OCI-LY7 (cell line): ENCODE measurements at regions not wholly inside any gene's neighbourhood (a gene's known extent, or its start where the extent isn't known, plus 50 kb on each side); places are given as distances from the start of the nearest gene placed in this dataset.

Source experiments
- BruUV-seq: library from RNA; stranded (reverse); fragments of 400-500 nt; replicated peaks from 2 replicates; lab custom pipeline; 2021; lab: Mats Ljungman, UMichigan
- CTCF ChIA-PET: fragments of 300-600 bp; sonication (Branson Sonifier 250); formaldehyde crosslinking; loops from one replicate; lab custom pipeline; 2022; ENCODE audit warnings: antibody characterized with exemption; ENCODE audit not compliant: unreplicated experiment; lab: Charles Lee
- POLR2A ChIA-PET: fragments of 300-600 bp; sonication (Branson Sonifier 250); formaldehyde crosslinking; loops from one replicate; lab custom pipeline; 2022; ENCODE audit warnings: antibody characterized with exemption; lab: Charles Lee
- DNase-seq: peaks from one replicate; pipeline ENCODE4 v3.0.0-alpha.2; 2015; ENCODE audit warnings: low spot score
- H2AFZ ChIP-seq: fragments of 200-600 bp; sonication (generic), shearing (Covaris generic); 2 replicates; pipeline ENCODE4 v1.6.1; 2014; ENCODE audit warnings: mild to moderate bottlenecking, antibody characterized with exemption, low read length, moderate library complexity
- H3K27ac ChIP-seq: fragments of 200-600 bp; sonication (generic); 2 replicates; pipeline ENCODE4 v1.5.1; 2014; ENCODE audit warnings: mixed run types, low read depth, mild to moderate bottlenecking, moderate library complexity, low read length, inconsistent platforms; ENCODE audit not compliant: poor library complexity, severe bottlenecking
- H3K36me3 ChIP-seq: fragments of 200-600 bp; sonication (generic); 2 replicates; pipeline ENCODE4 v1.6.1; 2014; ENCODE audit warnings: mild to moderate bottlenecking, antibody characterized with exemption, low read length, moderate library complexity, mixed read lengths; ENCODE audit not compliant: insufficient read depth
- H3K4me1 ChIP-seq: fragments of 200-600 bp; sonication (generic); 2 replicates; pipeline ENCODE4 v1.5.1; 2014; ENCODE audit warnings: mild to moderate bottlenecking, low read length; ENCODE audit not compliant: insufficient read depth, poor library complexity, severe bottlenecking
- H3K4me2 ChIP-seq: fragments of 200-600 bp; sonication (generic); 2 replicates; pipeline ENCODE4 v1.6.1; 2014; ENCODE audit warnings: mild to moderate bottlenecking, low read length
- H3K4me3 ChIP-seq: fragments of 200-600 bp; sonication (generic); 2 replicates; pipeline ENCODE4 v1.5.1; 2014; ENCODE audit warnings: mild to moderate bottlenecking, low read depth, low read length; ENCODE audit not compliant: poor library complexity, severe bottlenecking
- H3K79me2 ChIP-seq: fragments of 200-600 bp; sonication (generic); 2 replicates; pipeline ENCODE4 v1.6.1; 2016; ENCODE audit warnings: low read depth, mild to moderate bottlenecking, low read length, moderate library complexity, mixed read lengths; ENCODE audit not compliant: insufficient read depth
- H3K9me2 ChIP-seq: fragments of 200-600 bp; sonication (generic); 2 replicates; pipeline ENCODE4 v1.6.1; 2016; ENCODE audit warnings: mild to moderate bottlenecking, low read length, mixed read lengths; ENCODE audit not compliant: insufficient read depth
- H3K9me3 ChIP-seq: fragments of 200-600 bp; sonication (generic); 2 replicates; pipeline ENCODE4 v1.6.1; 2014; ENCODE audit warnings: mild to moderate bottlenecking, mixed run types, low read length, mixed read lengths
- H4K20me1 ChIP-seq: fragments of 200-600 bp; sonication (generic); 2 replicates; pipeline ENCODE4 v1.6.1; 2014; ENCODE audit warnings: mild to moderate bottlenecking, antibody characterized with exemption, low read length, moderate library complexity, mixed read lengths; ENCODE audit not compliant: insufficient read depth
- CTCF ChIP-seq: fragments of 200-600 bp; sonication (generic); conservative IDR thresholded peaks from 2 replicates; pipeline ENCODE4 v1.5.1; 2014; ENCODE audit warnings: mild to moderate bottlenecking, antibody characterized with exemption, low read length, moderate library complexity, mixed read lengths
- EZH2phosphoT487 ChIP-seq: fragments of 200-600 bp; sonication (generic); IDR thresholded peaks from 2 replicates; pipeline ENCODE4 v1.6.1; 2018; ENCODE audit warnings: low read depth, borderline replicate concordance, mild to moderate bottlenecking, mixed run types, antibody characterized with exemption, low read length, moderate library complexity, mixed read lengths
- intact Hi-C: fragments of 100-400 bp; cut with micrococcal nuclease; formaldehyde crosslinking; loops from one replicate; pipeline ENCODE4 v1.10.0; 2022; ENCODE audit not compliant: unreplicated experiment

GRCh38 chr3:164230385-164231094 is 847.8 kb downstream of the SI start:
- no peaks in the 10 kb centered on the region for H3K79me2 ChIP-seq
- H3K27ac ChIP-seq = no peak overlapping the region
- no peak overlapping the region for H3K4me3 ChIP-seq
- ChIA-PET POLR2A (no interaction called here), CTCF (no interaction called here)
- H3K36me3 ChIP-seq = no peaks in the 10 kb centered on the region
- no peaks in the 10 kb centered on the region for H3K9me3 ChIP-seq
- DNase-seq = no peak
- no peaks in the 10 kb centered on the region for H4K20me1 ChIP-seq
- intact Hi-C loops = no loop called here
- H3K4me2 ChIP-seq = no peak overlapping the region
- no peaks in the 10 kb centered on the region for H3K9me2 ChIP-seq
- no TSS peak for BruUV-seq
- no peaks in the 10 kb centered on the region for H3K4me1 ChIP-seq
- H2AFZ ChIP-seq = no peak overlapping the region
- TF ChIP-seq CTCF (no peak), EZH2phosphoT487 (no peak)

- Histone ChIP-seq H2AFZ (no peak overlapping the region), H4K20me1 (no peaks in the 10 kb centered on the region), H3K9me2 (no peaks in the 10 kb centered on the region), H3K4me1 (no peaks in the 10 kb centered on the region), H3K79me2 (no peaks in the 10 kb centered on the region), H3K4me3 (no peak overlapping the region), H3K27ac (no peak overlapping the region), H3K9me3 (no peaks in the 10 kb centered on the region), H3K36me3 (no peaks in the 10 kb centered on the region), H3K4me2 (no peak overlapping the region)
- intact Hi-C loops = no loop called here
- TF ChIP-seq CTCF = no peak
- no peak for TF ChIP-seq EZH2phosphoT487
- no peak for DNase-seq
- BruUV-seq = no TSS peak
- ChIA-PET POLR2A (interaction anchor here (0.5 to 0.9 kb wide), 4 partner anchors 16 to 1208 kb away, joined by 3 to 6 read pairs (median 4); no protein-coding TSS in a partner anchor), CTCF (interaction anchor here (0.5 kb wide), 1 partner anchor 849 kb away, joined by 4 read pairs; no protein-coding TSS in a partner anchor)
Measured at GRCh38 chr3:164224126-164224525, 854.2 kb downstream of the SI start.

- Histone ChIP-seq H3K4me2 (no peak overlapping the region), H3K4me3 (no peak overlapping the region), H4K20me1 (no peaks in the 10 kb centered on the region), H3K9me2 (no peaks in the 10 kb centered on the region), H3K4me1 (no peaks in the 10 kb centered on the region), H3K36me3 (no peaks in the 10 kb centered on the region), H3K9me3 (no peaks in the 10 kb centered on the region), H3K27ac (no peak overlapping the region), H3K79me2 (no peaks in the 10 kb centered on the region), H2AFZ (no peak overlapping the region; the same call in 1 of the 2 replicates)
- intact Hi-C loops = no loop called here
- TF ChIP-seq CTCF (no peak), EZH2phosphoT487 (no peak)
- ChIA-PET CTCF (no interaction called here), POLR2A (no interaction called here)
- BruUV-seq = no TSS peak
- no peak for DNase-seq
Measured at GRCh38 chr3:164222197-164222596, 856.1 kb downstream of the SI start.
